ENCODE measurements at regions not wholly inside any gene's neighbourhood (a gene's known extent, or its start where the extent isn't known, plus 50 kb on each side); places are given as distances from the start of the nearest gene placed in this dataset.
"Not testable (repeated sequence)": the region's sequence is repeated elsewhere in the genome, so short reads cannot be mapped to it uniquely, and the experiment has no call there.

DNA sequence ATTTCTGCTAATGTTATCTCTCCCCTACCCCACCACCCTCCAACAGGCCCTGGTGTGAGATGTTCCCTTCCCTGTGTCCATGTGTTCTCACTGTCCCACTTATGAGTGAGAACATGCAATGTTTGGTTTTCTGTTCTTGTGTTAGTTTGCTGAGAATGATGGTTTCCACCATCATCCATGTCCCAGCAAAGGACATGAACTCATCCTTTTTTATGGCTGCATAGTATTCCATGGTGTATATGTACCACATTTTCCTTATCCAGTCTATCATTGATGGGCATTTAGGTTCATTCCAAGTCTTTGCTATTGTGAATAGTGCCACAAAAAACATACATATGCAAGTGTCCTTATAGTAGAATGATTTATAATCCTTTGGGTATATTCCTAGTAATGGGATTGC is 104.5 kb downstream of the ZNF33B start:
- not testable (repeated sequence) for DNase-seq (ENCODE audit: insufficient read length, low spot score)

GRCh38 chr10:42532996-42533395 is 105.4 kb downstream of the ZNF33B start:
- no peak for TF ChIP-seq POLR2A (IDR thresholded peaks at IDR 0.05; ENCODE audit: low read depth, low read length)
- FAIRE-seq (no peak), DNase-seq (ENCODE audit: insufficient read length, low spot score) (no peak)

More for the DNA sequence above, 104.5 kb downstream of the ZNF33B start:
- not testable (repeated sequence) for FAIRE-seq

DNA sequence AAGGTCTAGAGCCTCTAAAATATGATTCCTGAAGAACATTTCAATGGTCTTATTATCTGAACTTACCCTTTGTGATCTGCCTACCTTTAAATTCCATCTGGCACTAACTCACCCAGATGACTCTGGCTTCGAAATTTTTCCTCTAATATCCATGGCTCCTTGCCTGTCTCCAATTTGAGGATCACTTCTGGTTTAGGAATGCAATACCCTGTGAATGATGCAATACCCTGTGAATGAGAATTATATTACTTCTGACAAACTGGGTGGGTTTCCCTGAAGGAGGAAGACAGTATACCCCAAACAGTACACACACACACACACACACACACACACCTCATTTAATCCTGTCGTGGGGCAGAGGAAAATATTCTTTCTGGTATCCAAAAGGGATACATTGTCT is 115.3 kb downstream of the ZNF33B start:
- no peak for FAIRE-seq
- no peak for TF ChIP-seq POLR2A (IDR thresholded peaks at IDR 0.05; ENCODE audit: low read depth, low read length)
- no peak for DNase-seq (ENCODE audit: insufficient read length, low spot score)

- FAIRE-seq (no peak), DNase-seq (ENCODE audit: insufficient read length, low spot score) (no peak)
- TF ChIP-seq POLR2A (IDR thresholded peaks at IDR 0.05; ENCODE audit: low read depth, low read length) = no peak
These were observed 118.5 kb downstream of the ZNF33B start for GRCh38 chr10:42519761-42520460.

DNA sequence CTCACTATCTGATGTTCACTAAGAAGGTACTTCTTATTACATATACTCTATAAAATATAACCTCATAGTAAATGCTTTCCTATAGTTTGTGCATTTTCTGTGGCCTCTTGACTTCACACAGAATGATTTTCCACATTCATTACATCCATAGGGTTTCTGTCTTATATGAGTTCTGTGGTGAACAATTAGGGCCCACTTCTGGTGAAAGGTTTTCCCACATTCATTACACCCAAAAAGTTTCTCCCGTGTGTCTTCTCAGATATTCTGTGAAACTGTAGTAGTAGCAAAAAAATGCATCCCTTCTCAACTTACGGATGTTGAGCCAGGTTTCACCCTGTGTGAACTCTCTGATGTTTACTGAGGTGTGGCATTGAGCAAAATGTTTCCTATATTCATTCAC is 119.3 kb downstream of the ZNF33B start:
- no peak for FAIRE-seq
- no peak for TF ChIP-seq POLR2A (IDR thresholded peaks at IDR 0.05; ENCODE audit: low read depth, low read length)
- no peak for DNase-seq (ENCODE audit: insufficient read length, low spot score)

DNA sequence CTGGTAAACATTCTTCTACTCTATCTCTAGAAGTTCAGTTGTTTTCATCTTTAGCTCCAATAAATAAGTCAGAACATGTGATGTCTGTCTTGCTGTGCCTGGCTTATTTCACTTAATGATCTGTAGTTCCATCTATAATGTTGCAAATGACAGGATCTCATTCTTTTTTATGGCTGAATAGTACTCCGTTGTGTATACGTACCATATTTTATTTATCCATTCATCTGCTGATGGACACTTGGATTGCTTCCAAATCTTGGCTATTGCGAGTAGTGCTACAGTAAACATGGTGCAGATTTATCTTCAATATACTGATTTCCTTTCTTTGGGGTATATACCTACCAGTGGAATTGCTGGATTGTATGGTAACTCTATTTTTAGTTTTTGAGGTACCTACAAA is 124.4 kb downstream of the ZNF33B start:
- no peak for FAIRE-seq
- DNase-seq (ENCODE audit: insufficient read length, low spot score) = no peak
- TF ChIP-seq POLR2A (IDR thresholded peaks at IDR 0.05; ENCODE audit: low read depth, low read length) = no peak

DNA sequence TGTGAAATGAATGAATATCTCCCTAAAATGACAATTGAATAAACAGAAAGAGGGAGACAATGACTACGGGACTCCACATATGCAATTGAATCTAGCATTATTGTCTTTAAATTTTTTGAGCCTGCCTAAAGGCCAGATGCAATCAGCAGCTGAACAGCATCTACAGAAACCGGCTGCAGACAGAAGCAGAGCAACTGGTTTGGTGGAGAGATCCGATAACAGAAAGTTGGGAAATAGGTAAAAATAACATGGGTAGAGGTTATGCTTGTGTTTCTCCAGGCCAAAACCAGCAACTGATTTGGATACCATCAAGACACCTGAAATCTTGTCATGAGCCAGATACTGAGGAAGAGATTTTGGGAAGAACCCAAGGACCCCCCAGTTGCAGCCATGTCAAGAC is 146.6 kb downstream of the ZNF33B start:
- no peak for DNase-seq (ENCODE audit: insufficient read length, low spot score)
- no peak for TF ChIP-seq POLR2A (IDR thresholded peaks at IDR 0.05; ENCODE audit: low read depth, low read length)
- no peak for FAIRE-seq

DNA sequence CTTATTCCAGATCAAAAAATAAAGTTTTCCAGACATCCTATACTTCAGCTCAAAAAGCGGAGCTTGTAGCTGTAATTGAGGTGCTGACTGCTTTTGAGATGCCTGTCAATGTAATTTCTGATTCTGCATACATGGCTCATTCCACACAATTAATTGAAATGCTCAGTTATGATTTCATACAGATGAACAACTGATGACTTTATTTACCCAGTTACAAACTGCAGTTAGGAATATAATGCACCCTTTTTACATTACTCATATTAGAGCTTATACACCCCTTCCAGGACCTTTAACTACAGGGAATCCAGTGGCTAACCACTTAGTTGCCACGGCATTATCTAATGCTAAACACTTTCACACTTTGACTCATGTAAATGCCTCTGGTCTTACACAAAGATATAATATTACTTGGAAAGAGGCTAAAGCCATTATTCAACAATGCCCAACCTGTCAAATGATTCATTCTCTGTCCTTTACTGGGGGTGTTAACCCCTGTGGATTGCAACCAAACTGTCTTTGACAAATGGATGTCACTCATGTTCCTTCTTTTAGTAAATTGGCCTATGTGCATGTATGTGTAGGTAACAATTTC is 147.3 kb downstream of the ZNF33B start:
- FAIRE-seq = no peak
- DNase-seq (ENCODE audit: insufficient read length, low spot score) = no peak

DNA sequence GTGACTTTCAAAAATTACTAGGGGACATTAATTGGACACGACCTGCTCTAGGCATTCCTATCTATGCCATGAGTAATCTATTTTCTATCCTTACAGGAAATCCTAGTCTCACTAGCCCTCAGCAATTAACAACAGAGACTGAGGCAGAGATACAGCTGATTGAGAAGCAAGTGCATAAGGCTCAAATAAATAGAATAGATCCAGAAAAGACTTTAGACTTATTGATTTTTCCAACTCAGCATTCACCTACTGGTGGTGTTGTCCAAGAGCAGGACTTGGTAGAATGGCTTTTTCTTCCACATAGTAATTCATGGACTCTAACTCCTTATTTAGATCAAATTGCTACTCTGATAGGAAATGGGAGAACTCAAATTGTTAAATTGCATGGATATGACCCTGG is 148.0 kb downstream of the ZNF33B start:
- no peak for TF ChIP-seq POLR2A (IDR thresholded peaks at IDR 0.05; ENCODE audit: low read depth, low read length)
- no peak for FAIRE-seq
- DNase-seq (ENCODE audit: insufficient read length, low spot score) = no peak

More for the DNA sequence above, 147.3 kb downstream of the ZNF33B start:
- TF ChIP-seq POLR2A (IDR thresholded peaks at IDR 0.05; ENCODE audit: low read depth, low read length) = no peak

DNA sequence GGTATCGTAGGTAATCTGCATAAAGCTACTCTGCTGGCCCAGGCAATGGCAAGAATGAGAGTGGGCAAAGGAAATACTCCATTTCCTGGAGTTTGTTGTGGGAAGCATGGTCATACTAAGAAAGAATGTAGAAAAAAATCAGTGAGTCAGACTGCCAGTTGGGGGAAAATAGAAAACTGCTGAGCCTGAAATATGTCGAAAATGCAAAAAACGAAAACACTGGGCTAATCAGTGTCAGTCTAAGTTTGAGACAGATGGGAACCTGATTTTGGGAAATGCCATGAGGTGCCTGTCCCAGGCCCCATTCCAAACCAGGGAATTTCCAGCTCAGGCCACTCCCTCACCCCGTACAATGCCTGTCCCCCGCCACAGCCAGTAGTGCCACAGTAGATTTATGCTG is 150.0 kb downstream of the ZNF33B start:
- FAIRE-seq (peak; percentile 68), DNase-seq (ENCODE audit: insufficient read length, low spot score) (peak; percentile 15)
- no peak for TF ChIP-seq POLR2A (IDR thresholded peaks at IDR 0.05; ENCODE audit: low read depth, low read length)

DNA sequence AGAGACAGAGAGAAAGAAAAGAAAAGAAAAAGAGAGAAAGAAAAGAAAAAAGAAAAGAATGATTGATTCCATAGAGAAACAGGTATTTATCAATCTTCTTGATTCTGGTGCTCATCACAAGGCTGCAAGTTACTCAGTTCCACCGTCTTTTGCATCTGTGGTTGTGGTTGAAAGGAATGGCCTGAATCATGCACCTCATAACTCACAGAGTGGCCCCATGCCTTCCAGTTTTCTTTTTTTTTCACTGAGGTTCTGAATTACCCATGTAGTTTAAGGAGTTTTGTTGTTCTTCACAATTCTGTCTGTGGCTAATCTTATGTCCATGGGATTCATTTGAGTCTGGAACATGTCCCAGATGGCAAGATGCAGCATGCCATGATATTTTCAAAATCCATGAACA is 156.0 kb downstream of the ZNF33B start:
- TF ChIP-seq POLR2A (IDR thresholded peaks at IDR 0.05; ENCODE audit: low read depth, low read length) = no peak
- FAIRE-seq (no peak), DNase-seq (ENCODE audit: insufficient read length, low spot score) (no peak)

- FAIRE-seq (no peak), DNase-seq (ENCODE audit: insufficient read length, low spot score) (no peak)
- no peak for TF ChIP-seq POLR2A (IDR thresholded peaks at IDR 0.05; ENCODE audit: low read depth, low read length)
These were observed 159.3 kb downstream of the ZNF33B start for GRCh38 chr10:42479057-42479456.

DNA sequence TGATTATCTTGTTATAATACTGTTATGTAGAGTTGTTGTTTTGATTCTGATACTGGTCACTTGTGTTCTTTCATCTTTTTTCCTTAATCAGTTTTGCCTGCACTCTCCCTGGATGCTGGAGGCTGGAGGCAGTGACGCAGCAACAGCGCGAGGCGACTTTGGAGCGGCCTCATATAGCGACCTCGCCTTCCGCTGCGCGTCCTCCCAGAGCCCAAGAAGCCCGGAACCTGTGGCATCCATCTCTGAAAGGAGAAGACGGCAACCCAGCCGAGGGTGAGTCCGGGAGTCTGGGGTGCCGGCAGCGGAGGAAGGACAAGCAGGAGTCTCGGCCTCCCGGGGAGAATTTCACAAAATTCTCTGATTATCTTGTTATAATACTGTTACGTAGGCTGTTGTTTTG is 161.2 kb downstream of the ZNF33B start:
- no peak for TF ChIP-seq POLR2A (IDR thresholded peaks at IDR 0.05; ENCODE audit: low read depth, low read length)
- no peak for DNase-seq (ENCODE audit: insufficient read length, low spot score)
- no peak for FAIRE-seq

- DNase-seq (ENCODE audit: insufficient read length, low spot score) = no peak
- TF ChIP-seq POLR2A (IDR thresholded peaks at IDR 0.05; ENCODE audit: low read depth, low read length) = no peak
These were observed 162.3 kb downstream of the ZNF33B start for GRCh38 chr10:42476101-42476500.

More at GRCh38 chr10:42476101-42476500, 162.3 kb downstream of the ZNF33B start:
- FAIRE-seq = no peak
